Mesendoderm (in vitro differentiated cells): ENCODE measurements at regions not wholly inside any gene's neighbourhood (a gene's known extent, or its start where the extent isn't known, plus 50 kb on each side); places are given as distances from the start of the nearest gene placed in this dataset.

Experiments
- DNase-seq: peaks from one replicate; pipeline ENCODE4 v3.0.0; 2013
- H2AK5ac ChIP-seq: 2 replicates; pipeline ENCODE4 v1.6.1; 2013; ENCODE audit warnings: low read length, inconsistent platforms
- H2BK120ac ChIP-seq: 2 replicates; pipeline ENCODE4 v1.6.1; 2013; ENCODE audit warnings: low read depth, mild to moderate bottlenecking, low read length, moderate library complexity, mixed read lengths
- H2BK15ac ChIP-seq: replicated peaks from 2 replicates; pipeline ENCODE4 v1.6.1; 2013; ENCODE audit warnings: low read depth, mild to moderate bottlenecking, moderate library complexity
- H2BK5ac ChIP-seq: 2 replicates; pipeline ENCODE4 v1.6.1; 2013; ENCODE audit warnings: low read length, inconsistent platforms
- H3K18ac ChIP-seq: 2 replicates; pipeline ENCODE4 v1.6.1; 2013; ENCODE audit warnings: mild to moderate bottlenecking, low read length, mixed read lengths
- H3K23ac ChIP-seq: one replicate; pipeline ENCODE4 v1.6.1; 2013; ENCODE audit warnings: low read length
- H3K27ac ChIP-seq: 2 replicates; pipeline ENCODE4 v1.5.1; 2013; ENCODE audit warnings: low read depth, mild to moderate bottlenecking, inconsistent platforms, low read length, moderate library complexity
- H3K27me3 ChIP-seq: 2 replicates; pipeline ENCODE4 v1.6.1; 2013; ENCODE audit warnings: low read length, control low read depth, mild to moderate bottlenecking, inconsistent platforms; ENCODE audit not compliant: insufficient read depth, poor library complexity
- H3K36me3 ChIP-seq: 2 replicates; pipeline ENCODE4 v1.6.1; 2013; ENCODE audit warnings: low read length, inconsistent platforms; ENCODE audit not compliant: control insufficient read depth, insufficient read depth
- H3K4ac ChIP-seq: one replicate; pipeline ENCODE4 v1.6.1; 2013; ENCODE audit warnings: low read depth, mild to moderate bottlenecking, low read length, moderate library complexity
- H3K4me1 ChIP-seq: 2 replicates; pipeline ENCODE4 v1.6.1; 2013; ENCODE audit warnings: low read depth, low read length, inconsistent platforms; ENCODE audit not compliant: control insufficient read depth
- H3K4me2 ChIP-seq: 2 replicates; pipeline ENCODE4 v1.6.1; 2013; ENCODE audit warnings: low read length
- H3K4me3 ChIP-seq: 2 replicates; pipeline ENCODE4 v1.5.1; 2013; ENCODE audit warnings: mild to moderate bottlenecking, low read length
- H3K56ac ChIP-seq: one replicate; pipeline ENCODE4 v1.6.1; 2013; ENCODE audit warnings: low read length
- H3K79me1 ChIP-seq: 2 replicates; pipeline ENCODE4 v1.6.1; 2013; ENCODE audit warnings: low read length, inconsistent platforms
- H3K79me2 ChIP-seq: 2 replicates; pipeline ENCODE4 v1.6.1; 2013; ENCODE audit warnings: mild to moderate bottlenecking, low read length; ENCODE audit not compliant: control insufficient read depth, insufficient read depth
- H3K9ac ChIP-seq: 2 replicates; pipeline ENCODE4 v1.6.1; 2013; ENCODE audit warnings: low read length, inconsistent platforms
- H4K5ac ChIP-seq: one replicate; pipeline ENCODE4 v1.6.1; 2013; ENCODE audit warnings: low read length
- H4K8ac ChIP-seq: one replicate; pipeline ENCODE4 v1.6.1; 2013; ENCODE audit warnings: low read depth, mild to moderate bottlenecking, control low read depth, low read length, moderate library complexity
- WGBS: extraction: QIAGEN DNeasy Blood & Tissue Kit; methylation state at CpG from one replicate; pipeline ENCODE4 v1.1.7; 2013; ENCODE audit warnings: low lambda C conversion rate, missing lambda C conversion rate; ENCODE audit not compliant: insufficient coverage; ENCODE audit errors: extremely low coverage; 5-methylcytosine and 5-hydroxymethylcytosine counted together

DNA sequence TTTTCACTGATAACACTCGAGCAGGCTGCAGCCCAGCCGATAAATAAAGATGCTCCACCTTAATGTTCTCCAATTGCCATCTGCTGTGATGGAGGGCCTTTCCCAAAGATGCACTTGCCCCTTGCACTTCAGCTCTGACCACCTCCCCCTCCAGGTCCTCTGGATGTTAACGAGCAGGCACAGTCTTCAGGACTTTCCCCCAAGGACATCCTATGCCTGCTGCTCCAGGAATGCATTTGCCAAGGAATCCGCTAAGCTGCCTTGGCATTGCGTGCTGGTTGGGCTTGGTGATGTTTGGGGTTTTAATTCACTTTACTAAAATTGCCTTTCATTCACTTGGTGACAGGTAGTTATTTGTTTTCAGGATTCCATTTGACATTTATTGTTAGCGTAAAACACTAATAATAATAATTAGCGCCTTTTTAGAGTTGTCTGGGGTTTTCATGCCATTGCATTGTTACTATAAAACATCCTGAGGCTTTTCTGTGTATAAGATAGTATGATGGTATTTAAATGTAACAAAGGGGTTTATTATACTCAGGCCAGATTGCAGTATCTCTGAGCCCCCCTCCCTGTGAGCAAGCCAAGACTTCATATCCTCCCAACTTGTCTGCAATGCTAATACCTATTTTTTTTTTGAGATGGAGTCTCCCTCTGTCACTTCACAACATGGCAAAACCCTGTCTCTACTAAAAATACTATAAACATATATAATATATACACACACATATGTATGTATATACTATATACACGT is 66.7 kb upstream of the TSHZ2 start:
- Histone ChIP-seq H3K4ac (no peak overlapping the region), H2BK5ac (no peak overlapping the region), H3K79me1 (no peaks in the 10 kb centered on the region), H3K56ac (no peak overlapping the region), H3K9ac (no peak overlapping the region), H3K4me1 (no peaks in the 10 kb centered on the region), H3K4me2 (no peak overlapping the region), H3K23ac (no peak overlapping the region), H3K27ac (no peak overlapping the region), H4K8ac (no peak overlapping the region), H3K79me2 (no peaks in the 10 kb centered on the region), H2BK120ac (no peak overlapping the region), H3K4me3 (no peak overlapping the region), H4K5ac (no peak overlapping the region), H3K18ac (no peak overlapping the region), H3K27me3 (no peaks in the 10 kb centered on the region), H3K36me3 (no peaks in the 10 kb centered on the region), H2BK15ac (no peak overlapping the region), H2AK5ac (no peak overlapping the region)
- DNase-seq = peak; percentile 12
- WGBS = no CpG with 5 or more reads among the region's 8 CpGs

- H3K79me1 ChIP-seq = no peaks in the 10 kb centered on the region
- H3K4ac ChIP-seq = no peak overlapping the region
- no peak overlapping the region for H2AK5ac ChIP-seq
- no peak overlapping the region for H4K8ac ChIP-seq
- no peak overlapping the region for H4K5ac ChIP-seq
- no peak overlapping the region for H3K23ac ChIP-seq
- H2BK120ac ChIP-seq = no peak overlapping the region
- no peaks in the 10 kb centered on the region for H3K79me2 ChIP-seq
- no peak overlapping the region for H2BK5ac ChIP-seq
- no peaks in the 10 kb centered on the region for H3K27me3 ChIP-seq
- H3K18ac ChIP-seq = no peak overlapping the region
- no peaks in the 10 kb centered on the region for H3K4me1 ChIP-seq
- no peak overlapping the region for H3K4me3 ChIP-seq
- no peak overlapping the region for H3K9ac ChIP-seq
- no peak overlapping the region for H3K4me2 ChIP-seq
- WGBS = no CpG with 5 or more reads among the region's 2 CpGs
- H3K27ac ChIP-seq = no peak overlapping the region
- H3K36me3 ChIP-seq = no peaks in the 10 kb centered on the region
- no peak overlapping the region for H2BK15ac ChIP-seq
- H3K56ac ChIP-seq = no peak overlapping the region
- DNase-seq = no peak
Observed at GRCh38 chr20:52904837-52905236, 67.3 kb upstream of the TSHZ2 start.

DNA sequence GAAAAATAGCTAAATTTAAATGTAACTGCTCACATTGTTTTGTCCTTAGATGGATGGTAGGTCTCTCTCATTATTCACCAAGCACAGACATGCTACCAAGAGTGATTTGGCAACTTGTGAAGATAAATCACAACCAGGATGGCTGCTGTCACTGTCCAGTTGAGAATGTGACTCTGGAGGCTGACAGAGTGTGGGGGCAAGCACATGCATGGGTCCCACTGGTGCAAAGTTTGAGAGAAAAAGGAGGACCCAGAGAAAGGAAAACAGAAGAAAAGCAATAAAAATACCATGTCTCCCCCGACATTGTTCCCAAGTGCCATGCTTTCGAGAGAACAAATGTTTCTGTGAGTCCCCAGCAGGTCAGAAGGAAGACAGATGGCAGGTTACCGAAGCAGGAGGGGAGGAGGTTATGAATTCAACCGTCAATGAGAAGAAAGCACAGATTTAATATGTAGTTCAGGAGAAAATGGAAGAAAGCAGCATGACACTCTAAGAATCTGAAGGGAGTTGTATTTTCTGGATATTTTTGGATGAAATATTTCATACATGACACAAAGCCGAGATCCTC is 73.0 kb upstream of the TSHZ2 start:
- H3K4ac ChIP-seq = no peak overlapping the region
- H3K79me1 ChIP-seq = no peaks in the 10 kb centered on the region
- WGBS = no CpG with 5 or more reads among the region's 5 CpGs
- H3K9ac ChIP-seq = no peak overlapping the region
- H4K5ac ChIP-seq = no peak overlapping the region
- DNase-seq = no peak
- no peak overlapping the region for H2BK15ac ChIP-seq
- H3K4me3 ChIP-seq = no peak overlapping the region
- H3K27ac ChIP-seq = no peak overlapping the region
- no peaks in the 10 kb centered on the region for H3K36me3 ChIP-seq
- H2AK5ac ChIP-seq = no peak overlapping the region
- H3K23ac ChIP-seq = no peak overlapping the region
- H3K56ac ChIP-seq = no peak overlapping the region
- no peak overlapping the region for H2BK5ac ChIP-seq
- H4K8ac ChIP-seq = no peak overlapping the region
- H3K4me2 ChIP-seq = no peak overlapping the region
- H2BK120ac ChIP-seq = no peak overlapping the region
- H3K4me1 ChIP-seq = no peaks in the 10 kb centered on the region
- H3K27me3 ChIP-seq = no peaks in the 10 kb centered on the region
- H3K79me2 ChIP-seq = no peaks in the 10 kb centered on the region
- H3K18ac ChIP-seq = no peak overlapping the region

DNA sequence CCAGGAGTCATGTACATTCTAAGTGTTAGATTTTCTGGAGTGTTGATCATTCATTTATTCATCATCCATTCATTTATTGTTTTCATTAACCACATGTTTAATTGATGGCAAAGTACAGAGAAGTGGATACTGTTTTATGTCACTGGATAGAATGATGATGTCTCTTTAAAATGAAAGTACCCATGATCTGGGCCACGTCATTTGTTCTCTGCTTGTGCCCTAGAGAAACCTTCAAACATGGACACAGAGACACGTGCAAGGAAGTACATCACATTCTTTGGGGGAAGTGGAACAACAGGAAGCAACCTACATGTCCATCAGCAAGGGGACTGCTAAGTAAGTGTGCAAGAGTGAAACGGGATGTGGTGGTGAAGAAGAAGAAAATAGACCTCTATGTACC is 75.8 kb upstream of the TSHZ2 start:
- Histone ChIP-seq H3K9ac (no peak overlapping the region), H4K8ac (no peak overlapping the region), H3K4me2 (no peak overlapping the region), H3K18ac (no peak overlapping the region), H3K27ac (no peak overlapping the region), H2BK15ac (no peak overlapping the region), H2AK5ac (no peak overlapping the region), H4K5ac (no peak overlapping the region), H2BK5ac (no peak overlapping the region), H3K23ac (no peak overlapping the region), H3K4me1 (no peaks in the 10 kb centered on the region), H2BK120ac (no peak overlapping the region), H3K79me1 (no peaks in the 10 kb centered on the region), H3K4me3 (no peak overlapping the region), H3K79me2 (no peaks in the 10 kb centered on the region), H3K4ac (no peak overlapping the region), H3K56ac (no peak overlapping the region), H3K27me3 (no peaks in the 10 kb centered on the region), H3K36me3 (no peaks in the 10 kb centered on the region)
- DNase-seq = no peak
- no CpG with 5 or more reads among the region's 3 CpGs for WGBS

DNA sequence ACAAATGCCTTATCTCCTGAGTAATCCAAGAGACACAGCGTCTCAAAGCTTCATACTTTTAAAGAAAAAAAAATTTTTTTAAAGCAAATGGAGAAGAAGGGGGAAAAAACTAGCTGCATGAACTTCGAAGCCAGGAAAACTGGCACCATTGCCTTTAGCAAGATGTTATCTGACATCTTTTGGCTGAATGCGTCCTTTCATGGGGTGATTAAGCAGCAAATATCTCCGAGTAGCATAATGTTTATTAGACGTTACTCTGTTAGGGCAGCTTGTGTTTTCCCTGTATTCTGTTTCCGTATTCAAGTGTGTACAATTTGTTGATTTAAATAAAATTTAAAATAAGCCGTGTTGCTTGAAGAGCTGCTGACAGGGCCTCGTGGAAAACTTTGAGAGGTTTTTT is 76.5 kb upstream of the TSHZ2 start:
- Histone ChIP-seq H3K4me3 (no peak overlapping the region), H3K4me2 (no peak overlapping the region), H3K4ac (no peak overlapping the region), H3K27me3 (no peaks in the 10 kb centered on the region), H2BK15ac (no peak overlapping the region), H2BK5ac (no peak overlapping the region), H3K18ac (no peak overlapping the region), H3K23ac (no peak overlapping the region), H2AK5ac (no peak overlapping the region), H4K5ac (no peak overlapping the region), H2BK120ac (no peak overlapping the region), H3K9ac (no peak overlapping the region), H3K79me2 (no peaks in the 10 kb centered on the region), H3K56ac (no peak overlapping the region), H3K4me1 (no peaks in the 10 kb centered on the region), H3K36me3 (no peaks in the 10 kb centered on the region), H3K27ac (no peak overlapping the region), H4K8ac (no peak overlapping the region), H3K79me1 (no peaks in the 10 kb centered on the region)
- WGBS = no CpG with 5 or more reads among the region's 8 CpGs
- DNase-seq = no peak

DNA sequence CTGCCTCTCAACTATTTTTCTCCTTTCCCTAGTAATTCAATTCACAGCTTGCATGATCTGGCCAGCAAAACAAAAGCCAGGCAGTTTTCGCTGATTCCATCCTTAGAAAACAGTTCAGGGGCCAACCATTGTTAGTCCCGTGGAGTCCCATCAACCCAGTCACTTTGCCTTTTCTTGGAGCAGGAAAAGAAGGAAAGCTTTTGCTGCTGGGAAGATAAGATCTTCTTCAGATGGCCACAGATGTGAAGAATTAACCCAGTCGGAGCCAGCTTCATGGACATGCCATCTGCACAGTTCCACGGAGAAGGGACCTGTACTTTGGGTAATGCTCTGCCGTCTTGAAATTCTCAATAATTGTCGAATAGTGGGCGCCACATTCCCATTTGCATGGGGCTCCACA is 76.9 kb upstream of the TSHZ2 start:
- DNase-seq = no peak
- no peak overlapping the region for H3K18ac ChIP-seq
- no peaks in the 10 kb centered on the region for H3K79me1 ChIP-seq
- H3K27me3 ChIP-seq = no peaks in the 10 kb centered on the region
- no peak overlapping the region for H4K5ac ChIP-seq
- H3K4me2 ChIP-seq = no peak overlapping the region
- no peak overlapping the region for H2BK120ac ChIP-seq
- H3K4ac ChIP-seq = no peak overlapping the region
- H2AK5ac ChIP-seq = no peak overlapping the region
- H3K4me3 ChIP-seq = no peak overlapping the region
- H3K4me1 ChIP-seq = no peaks in the 10 kb centered on the region
- no peak overlapping the region for H3K27ac ChIP-seq
- no peak overlapping the region for H4K8ac ChIP-seq
- no peak overlapping the region for H3K9ac ChIP-seq
- no peak overlapping the region for H2BK15ac ChIP-seq
- H3K23ac ChIP-seq = no peak overlapping the region
- no peaks in the 10 kb centered on the region for H3K36me3 ChIP-seq
- no CpG with 5 or more reads among the region's 7 CpGs for WGBS
- no peak overlapping the region for H3K56ac ChIP-seq
- no peaks in the 10 kb centered on the region for H3K79me2 ChIP-seq
- no peak overlapping the region for H2BK5ac ChIP-seq
